Keratinocyte (primary cell): ENCODE measurements at regions not wholly inside any gene's neighbourhood (a gene's known extent, or its start where the extent isn't known, plus 50 kb on each side); places are given as distances from the start of the nearest gene placed in this dataset.

Experiments
- DNase-seq: peaks from one replicate; pipeline ENCODE4 v3.0.0-alpha.2; 2011; ENCODE audit warnings: low read depth, missing footprints, low spot score
- FAIRE-seq: peaks from 2 replicates; lab custom pipeline; 2011; peaks lifted over from hg19 to GRCh38; lab: Jason Lieb, UNC
- H2AFZ ChIP-seq: 2 replicates; pipeline ENCODE4 v1.6.0; 2012; ENCODE audit warnings: low read length, control low read depth, inconsistent platforms; ENCODE audit not compliant: control insufficient read depth
- H3K27ac ChIP-seq: 2 replicates; pipeline ENCODE4 v1.5.1; 2011; ENCODE audit warnings: low read length; ENCODE audit not compliant: control insufficient read depth, insufficient read depth
- H3K27me3 ChIP-seq: 3 replicates; pipeline ENCODE4 v1.6.0; 2011; ENCODE audit warnings: low read length; ENCODE audit not compliant: control insufficient read depth, insufficient read depth; ENCODE audit errors: extremely low read depth
- H3K36me3 ChIP-seq, 2 experiments: 2 replicates in 1 of 2; 3 replicates in 1 of 2; pipeline ENCODE4 v1.5.1; 2011; ENCODE audit warnings: low read length in 2 of 2, mild to moderate bottlenecking in 1 of 2; ENCODE audit not compliant: control insufficient read depth in 2 of 2, insufficient read depth in 2 of 2; ENCODE audit errors: extremely low read depth in 1 of 2
- H3K4me1 ChIP-seq: 3 replicates; pipeline ENCODE4 v1.5.1; 2011; ENCODE audit warnings: low read length; ENCODE audit not compliant: control insufficient read depth, insufficient read depth; ENCODE audit errors: extremely low read depth
- H3K4me2 ChIP-seq: 3 replicates; pipeline ENCODE4 v1.6.0; 2011; ENCODE audit warnings: low read depth, low read length; ENCODE audit not compliant: control insufficient read depth, insufficient read depth; ENCODE audit errors: extremely low read depth
- H3K4me3 ChIP-seq, 3 experiments: fragments of 200-600 bp in 1 of 3; sonication (generic) in 1 of 3; 2 replicates in 2 of 3; 3 replicates in 1 of 3; pipeline ENCODE4 v1.5.1; 2011 to 2016; ENCODE audit warnings: low read length in 3 of 3, mild to moderate bottlenecking in 3 of 3, control low read depth in 2 of 3, inconsistent platforms in 1 of 3, low read depth in 1 of 3, mixed read lengths in 1 of 3, mixed run types in 1 of 3, moderate library complexity in 1 of 3; ENCODE audit not compliant: control insufficient read depth in 2 of 3, insufficient read depth in 2 of 3; ENCODE audit errors: extremely low read depth in 1 of 3
- H3K79me2 ChIP-seq: 2 replicates; pipeline ENCODE4 v1.6.0; 2012; ENCODE audit warnings: low read length; ENCODE audit not compliant: control insufficient read depth, insufficient read depth
- H3K9ac ChIP-seq: 3 replicates; pipeline ENCODE4 v1.6.0; 2011; ENCODE audit warnings: low read length; ENCODE audit not compliant: control insufficient read depth, insufficient read depth; ENCODE audit errors: extremely low read depth
- H3K9me1 ChIP-seq: 3 replicates; pipeline ENCODE4 v1.6.0; 2011; ENCODE audit warnings: low read length; ENCODE audit not compliant: control insufficient read depth, insufficient read depth; ENCODE audit errors: extremely low read depth
- H3K9me3 ChIP-seq: 2 replicates; pipeline ENCODE4 v1.5.1; 2012; ENCODE audit warnings: low read depth, low read length; ENCODE audit not compliant: control insufficient read depth
- H4K20me1 ChIP-seq: 3 replicates; pipeline ENCODE4 v1.6.0; 2011; ENCODE audit warnings: low read length; ENCODE audit not compliant: control insufficient read depth, insufficient read depth; ENCODE audit errors: extremely low read depth
- EZH2 ChIP-seq: IDR thresholded peaks from one replicate; pipeline ENCODE4 v1.6.1; 2012; ENCODE audit warnings: inconsistent platforms, mild to moderate bottlenecking, low read length, moderate library complexity
- dilution Hi-C: fragments of 300-500 bp; cut with MboI; formaldehyde crosslinking; loops from one replicate; pipeline ENCODE4 v1.7.0; 2020; ENCODE audit warnings: low sequenced_read_pairs; ENCODE audit not compliant: extremely low pct_ligation_motif_present
- TF ChIP-seq, protein P1 (sequence below), 3 experiments: IDR thresholded peaks in 1 of 3; conservative IDR thresholded peaks in 1 of 3; optimal IDR thresholded peaks in 1 of 3; 2 replicates in 2 of 3; 3 replicates in 1 of 3; pipeline versions ENCODE3 to v1.5.1; 2011; ENCODE audit warnings: low read length in 3 of 3, mild to moderate bottlenecking in 3 of 3, moderate library complexity in 2 of 3, control low read depth in 1 of 3, inconsistent platforms in 1 of 3; ENCODE audit not compliant: insufficient read depth in 2 of 3; ENCODE audit errors: extremely low read depth in 1 of 3

GRCh38 chr20:11766961-11767360, 150.7 kb upstream of the BTBD3 start:
- TF ChIP-seq, protein P1, sequence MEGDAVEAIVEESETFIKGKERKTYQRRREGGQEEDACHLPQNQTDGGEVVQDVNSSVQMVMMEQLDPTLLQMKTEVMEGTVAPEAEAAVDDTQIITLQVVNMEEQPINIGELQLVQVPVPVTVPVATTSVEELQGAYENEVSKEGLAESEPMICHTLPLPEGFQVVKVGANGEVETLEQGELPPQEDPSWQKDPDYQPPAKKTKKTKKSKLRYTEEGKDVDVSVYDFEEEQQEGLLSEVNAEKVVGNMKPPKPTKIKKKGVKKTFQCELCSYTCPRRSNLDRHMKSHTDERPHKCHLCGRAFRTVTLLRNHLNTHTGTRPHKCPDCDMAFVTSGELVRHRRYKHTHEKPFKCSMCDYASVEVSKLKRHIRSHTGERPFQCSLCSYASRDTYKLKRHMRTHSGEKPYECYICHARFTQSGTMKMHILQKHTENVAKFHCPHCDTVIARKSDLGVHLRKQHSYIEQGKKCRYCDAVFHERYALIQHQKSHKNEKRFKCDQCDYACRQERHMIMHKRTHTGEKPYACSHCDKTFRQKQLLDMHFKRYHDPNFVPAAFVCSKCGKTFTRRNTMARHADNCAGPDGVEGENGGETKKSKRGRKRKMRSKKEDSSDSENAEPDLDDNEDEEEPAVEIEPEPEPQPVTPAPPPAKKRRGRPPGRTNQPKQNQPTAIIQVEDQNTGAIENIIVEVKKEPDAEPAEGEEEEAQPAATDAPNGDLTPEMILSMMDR (optimal IDR thresholded peaks at IDR 0.05 in 1 of 3, IDR thresholded peaks at IDR 0.05 in 1 of 3, conservative IDR thresholded peaks at IDR 0.05 in 1 of 3; ENCODE audit: extremely low read depth in 1 of 3, insufficient read depth in 2 of 3, low read length in 3 of 3), result no peak
- no peak for TF ChIP-seq EZH2
- no peak overlapping the region for H3K4me3 ChIP-seq
- no peak for DNase-seq
- H2AFZ ChIP-seq, result no peak overlapping the region
- no peaks in the 10 kb centered on the region for H3K4me1 ChIP-seq
- no peak overlapping the region for H3K27ac ChIP-seq
- no peaks in the 10 kb centered on the region for H4K20me1 ChIP-seq
- no peak overlapping the region for H3K9ac ChIP-seq
- FAIRE-seq, result no peak
- H3K9me3 ChIP-seq, result no peaks in the 10 kb centered on the region
- no peak overlapping the region for H3K4me2 ChIP-seq
- no peaks in the 10 kb centered on the region for H3K27me3 ChIP-seq
- H3K9me1 ChIP-seq, result no peaks in the 10 kb centered on the region
- dilution Hi-C loops, result no loop called here
- H3K36me3 ChIP-seq, result no peaks in the 10 kb centered on the region
- H3K79me2 ChIP-seq, result no peaks in the 10 kb centered on the region

DNA sequence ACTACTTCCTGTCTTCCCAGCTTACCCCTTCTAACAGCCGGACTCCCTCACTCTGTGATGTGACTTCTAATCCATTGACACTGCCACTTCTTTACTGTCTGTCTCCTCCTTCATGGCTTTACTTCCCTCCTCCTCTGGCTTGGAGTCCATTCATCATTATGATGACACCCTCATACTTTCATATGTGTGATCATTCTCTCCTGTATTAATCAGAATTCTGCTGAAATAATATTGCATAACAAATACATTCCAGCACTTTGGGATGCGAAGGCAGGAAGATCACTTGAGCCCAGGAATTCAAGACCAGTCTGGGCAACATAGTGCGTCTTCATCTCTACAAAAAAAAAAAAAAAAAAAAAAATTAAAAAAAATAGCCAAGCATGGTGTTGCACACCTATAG, 147.9 kb upstream of the BTBD3 start:
- TF ChIP-seq EZH2, result no peak
- TF ChIP-seq, protein P1 (optimal IDR thresholded peaks at IDR 0.05 in 1 of 3, IDR thresholded peaks at IDR 0.05 in 1 of 3, conservative IDR thresholded peaks at IDR 0.05 in 1 of 3; ENCODE audit: extremely low read depth in 1 of 3, insufficient read depth in 2 of 3, low read length in 3 of 3), result no peak
- Histone ChIP-seq H3K4me1 (no peaks in the 10 kb centered on the region), H3K9ac (no peak overlapping the region), H3K4me2 (no peak overlapping the region), H3K4me3 (no peak overlapping the region), H3K36me3 (no peaks in the 10 kb centered on the region), H3K27me3 (no peaks in the 10 kb centered on the region), H2AFZ (no peak overlapping the region), H3K27ac (no peak overlapping the region), H3K9me3 (no peaks in the 10 kb centered on the region), H3K9me1 (no peaks in the 10 kb centered on the region), H4K20me1 (no peaks in the 10 kb centered on the region), H3K79me2 (no peaks in the 10 kb centered on the region)
- dilution Hi-C loops, result no loop called here
- DNase-seq, result peak; percentile 40
- FAIRE-seq, result no peak
